Medulla oblongata (tissue), 1 donor: ENCODE measurements at regions not wholly inside any gene's neighbourhood (a gene's known extent, or its start where the extent isn't known, plus 50 kb on each side); places are given as distances from the start of the nearest gene placed in this dataset.
"Not testable (repeated sequence)": the region's sequence is repeated elsewhere in the genome, so short reads cannot be mapped to it uniquely, and the experiment has no call there.

Source experiments
- DNase-seq: peaks from one replicate; pipeline ENCODE4 v3.0.0-alpha.2; 2015; ENCODE audit errors: extremely low spot score

- DNase-seq, result no peak
Measured at GRCh38 chr11:27242591-27242990, 120.4 kb downstream of the CCDC34 start.

DNA sequence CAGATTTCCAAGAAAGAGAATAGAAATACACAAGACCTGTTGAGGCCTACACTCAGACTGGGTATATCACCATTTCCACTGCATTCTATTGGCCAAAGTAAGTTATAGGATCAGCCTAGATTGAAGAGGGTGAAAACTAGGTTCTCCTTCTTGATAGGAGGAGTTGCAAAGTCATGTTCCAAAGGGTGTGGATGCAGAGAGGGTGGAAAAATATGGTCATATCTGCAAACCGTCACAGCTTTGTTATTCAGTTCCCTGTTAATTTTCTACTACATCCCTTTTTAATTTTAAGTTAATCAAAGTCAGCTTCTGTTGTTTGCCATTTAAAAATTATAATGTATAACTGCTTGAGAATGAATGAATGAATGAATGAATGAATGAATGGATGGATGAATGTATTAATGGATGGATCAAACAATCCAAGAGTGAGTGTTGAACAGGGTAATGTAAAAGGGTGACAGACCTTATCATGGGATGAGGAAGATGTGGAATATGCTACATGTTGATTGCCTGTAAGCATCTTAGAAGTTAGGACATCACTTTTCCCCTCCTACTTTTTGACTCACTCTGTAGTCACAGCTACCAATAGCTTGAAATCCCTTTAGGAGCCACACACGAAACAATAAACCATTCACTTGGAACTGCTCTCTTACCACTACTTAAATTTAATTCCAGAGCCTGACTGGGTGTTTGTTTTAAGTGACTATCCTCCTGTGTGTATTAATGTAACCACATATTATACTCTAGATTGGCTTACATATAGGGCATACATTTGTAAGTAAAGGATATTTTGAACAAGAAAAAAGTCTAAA, 121.5 kb downstream of the CCDC34 start:
- DNase-seq, result no peak

- no peak for DNase-seq
Measured at GRCh38 chr11:27239305-27239942, 123.6 kb downstream of the CCDC34 start.

DNA sequence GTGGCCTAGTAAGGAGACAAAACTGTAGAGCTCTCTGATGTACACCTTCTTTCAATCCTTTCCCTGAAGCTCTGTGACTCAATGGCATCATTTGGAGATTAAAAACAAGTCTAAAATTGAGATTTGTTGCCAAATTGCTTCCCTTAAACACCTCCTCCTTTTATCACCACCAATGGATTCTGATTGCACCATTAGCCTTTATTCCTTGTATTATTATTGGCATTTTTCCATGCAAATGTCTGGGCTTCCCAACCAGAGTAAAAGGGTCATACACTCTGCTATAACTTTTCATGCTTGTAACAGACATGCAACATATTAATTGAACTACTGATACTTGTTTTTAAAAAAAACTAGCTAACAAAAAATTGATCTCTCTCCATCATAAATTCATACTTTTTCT, 124.2 kb downstream of the CCDC34 start:
- DNase-seq, result no peak

GRCh38 chr11:27237643-27238042, 125.4 kb downstream of the CCDC34 start:
- no peak for DNase-seq

- DNase-seq, result no peak
Measured at GRCh38 chr11:27234961-27235360, 128.1 kb downstream of the CCDC34 start.

- no peak for DNase-seq
Measured at GRCh38 chr11:27234043-27234668, 128.9 kb downstream of the CCDC34 start.

- DNase-seq, result no peak
Measured at GRCh38 chr11:27233654-27234042, 129.4 kb downstream of the CCDC34 start.

- DNase-seq, result no peak
Measured at GRCh38 chr11:27231530-27231929, 131.5 kb downstream of the CCDC34 start.

- no peak for DNase-seq
Measured at GRCh38 chr11:27230192-27230572, 132.8 kb downstream of the CCDC34 start.

DNA sequence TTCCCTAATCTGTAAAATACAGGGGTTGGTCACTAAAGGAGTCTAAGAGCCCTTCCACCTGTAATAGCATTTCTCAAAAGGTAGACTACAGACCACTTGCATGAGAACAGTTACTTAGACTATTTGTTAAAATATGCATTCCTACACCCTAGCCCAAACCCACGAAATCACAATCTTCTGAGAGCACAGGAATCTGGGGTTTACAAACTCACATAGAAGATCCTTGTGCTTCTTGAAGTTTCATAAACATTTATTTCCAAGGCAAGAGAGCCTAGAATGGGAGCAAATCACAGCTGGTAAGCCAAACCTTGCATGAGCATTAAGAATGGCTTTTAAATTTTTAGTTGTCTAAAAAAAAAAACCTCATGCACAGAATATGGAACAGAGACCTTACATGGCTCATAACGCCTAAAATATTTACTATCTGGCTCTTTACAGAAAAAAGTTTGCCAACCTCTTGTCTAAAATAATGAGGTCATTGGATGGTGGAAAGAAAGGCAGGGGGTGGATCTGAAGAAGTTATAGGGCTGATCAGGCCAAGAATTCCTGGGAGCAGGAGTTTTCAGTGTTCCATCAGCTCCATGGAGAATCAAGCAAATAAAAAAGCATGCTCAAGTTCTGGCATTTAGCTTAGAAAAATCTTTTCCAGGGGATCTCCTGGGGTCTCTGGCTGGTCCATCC, 133.4 kb downstream of the CCDC34 start:
- DNase-seq, result no peak

- DNase-seq, result no peak
Measured at GRCh38 chr11:27228906-27229290, 134.1 kb downstream of the CCDC34 start.

- DNase-seq, result no peak
Measured at GRCh38 chr11:27228232-27228905, 134.6 kb downstream of the CCDC34 start.

DNA sequence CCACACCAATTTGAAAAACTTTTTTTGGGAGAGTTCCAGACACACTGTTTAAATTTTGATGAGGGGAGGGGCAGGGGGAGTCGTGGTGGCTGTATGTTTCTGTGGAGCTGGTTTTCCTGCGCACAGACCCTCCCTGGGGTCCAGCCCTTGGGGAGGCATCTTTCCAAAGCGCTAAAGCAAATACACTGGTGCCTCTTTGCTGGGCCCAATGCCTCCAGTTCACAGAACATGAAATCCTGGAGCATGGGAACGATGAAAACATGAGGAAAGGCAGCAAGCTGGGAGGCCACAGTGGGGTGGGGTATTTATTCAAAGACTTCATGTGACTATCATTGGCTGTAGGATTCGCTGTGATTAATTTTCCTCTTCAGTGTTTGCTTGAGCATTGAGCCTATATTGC, 135.3 kb downstream of the CCDC34 start:
- no peak for DNase-seq

GRCh38 chr11:27219487-27220039, 143.5 kb downstream of the CCDC34 start:
- DNase-seq, result not testable (repeated sequence)

DNA sequence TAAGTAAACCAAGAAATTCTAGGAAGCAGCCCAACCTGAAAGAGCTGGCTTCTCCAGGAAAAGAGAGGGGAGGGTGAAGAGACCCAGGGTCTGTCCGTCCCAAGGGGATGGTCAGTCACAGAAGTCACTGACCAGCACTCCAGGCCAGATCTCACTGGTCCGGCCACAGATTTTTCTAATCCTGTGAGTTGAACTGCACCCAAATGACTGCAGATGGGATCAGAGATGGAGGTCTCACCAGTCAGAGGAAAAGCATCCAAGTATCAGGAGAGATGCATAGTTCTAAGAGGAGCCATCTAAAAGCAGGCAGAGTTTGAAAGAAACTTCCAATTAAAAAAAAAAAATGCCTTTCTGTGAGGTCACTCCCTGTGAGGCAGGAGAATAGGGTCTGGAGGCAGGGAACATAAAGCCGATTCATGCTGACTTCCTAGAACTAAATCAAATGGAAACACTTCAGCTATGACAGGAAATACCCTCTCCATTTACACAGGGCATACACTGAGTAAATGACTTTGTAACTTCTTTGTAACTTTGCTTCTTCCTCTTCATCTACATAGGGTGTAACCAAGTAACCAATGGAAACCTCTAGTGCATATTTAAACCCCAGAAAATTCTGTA, 144.5 kb downstream of the CCDC34 start:
- no peak for DNase-seq

- no peak for DNase-seq
Measured at GRCh38 chr11:27217948-27218420, 145.0 kb downstream of the CCDC34 start.

DNA sequence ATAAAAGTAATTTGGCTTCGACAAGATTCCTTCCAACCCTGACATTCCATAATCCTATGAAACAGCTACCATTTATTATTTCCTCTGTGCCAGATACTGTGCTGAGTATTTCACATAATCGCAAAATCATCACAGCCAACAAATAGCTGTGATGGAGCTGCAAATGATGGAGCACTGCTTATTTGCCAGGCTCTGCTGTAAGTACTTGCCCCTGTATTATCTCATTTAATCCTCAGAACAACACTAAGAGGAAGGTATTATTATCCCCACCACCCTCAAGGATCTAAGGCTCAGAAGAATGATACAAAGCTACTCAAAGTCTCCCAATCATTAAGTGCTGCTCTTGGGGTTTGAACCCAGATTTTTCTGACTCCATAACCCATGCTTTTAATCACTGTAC, 145.5 kb downstream of the CCDC34 start:
- no peak for DNase-seq

DNA sequence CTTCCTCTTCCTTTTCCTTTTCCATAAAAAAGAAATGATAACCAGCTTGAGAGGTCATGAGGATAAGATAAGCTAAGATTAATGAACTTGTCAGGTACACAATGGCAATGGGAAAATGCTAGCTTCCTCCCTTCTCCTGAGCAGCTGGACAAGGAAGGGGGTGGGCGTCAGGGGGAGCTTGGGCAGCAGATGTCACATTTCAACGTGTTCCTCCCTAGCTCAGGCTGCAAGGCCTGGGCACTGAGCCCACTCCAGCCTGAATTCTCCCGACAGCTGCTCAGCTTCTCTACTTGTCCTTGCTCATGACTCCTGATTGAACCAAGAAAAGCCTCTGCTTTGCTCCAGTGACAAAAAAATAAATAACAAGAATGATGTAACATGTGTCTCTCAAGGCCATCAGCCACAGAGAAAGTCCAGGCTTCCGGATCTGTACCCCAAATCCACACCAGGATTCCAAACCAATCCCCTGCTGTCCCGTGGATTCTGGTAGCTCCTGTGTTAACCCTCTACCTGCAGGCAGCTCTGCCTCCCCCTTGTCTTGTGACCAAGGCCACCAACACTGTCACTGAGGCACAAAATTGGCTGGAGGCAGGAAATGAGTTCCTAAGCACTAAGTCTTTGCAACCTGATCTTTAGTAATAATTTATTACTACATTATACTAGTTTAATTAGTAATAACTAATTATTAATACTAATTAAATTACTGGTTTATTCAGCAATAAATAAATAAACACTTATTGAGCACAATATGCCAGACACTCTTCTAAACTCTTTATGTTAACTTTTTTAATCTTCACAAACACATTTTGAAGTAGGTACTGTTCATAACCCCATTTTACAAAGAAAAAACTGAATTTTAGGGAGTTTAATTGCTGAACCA, 146.5 kb downstream of the CCDC34 start:
- no peak for DNase-seq
